GM18909 (cell line): ENCODE measurements at regions not wholly inside any gene's neighbourhood (a gene's known extent, or its start where the extent isn't known, plus 50 kb on each side); places are given as distances from the start of the nearest gene placed in this dataset.

ENCODE experiments used
- ATAC-seq: cut with Tn5 transposase; IDR thresholded peaks from one replicate; pipeline ENCODE4 v1.9.1; 2021; ENCODE audit warnings: mild to moderate bottlenecking; ENCODE audit not compliant: unreplicated experiment, poor library complexity

GRCh38 chr9:80622508-80622907 is 1050.7 kb downstream of the TLE4 start:
- ATAC-seq, result no peak

GRCh38 chr9:80619356-80619755 is 1047.6 kb downstream of the TLE4 start:
- no peak for ATAC-seq

- no peak for ATAC-seq
These were observed 1044.2 kb downstream of the TLE4 start for GRCh38 chr9:80615964-80616363.

- ATAC-seq, result no peak
These were observed 1034.0 kb downstream of the TLE4 start for GRCh38 chr9:80605793-80606192.

GRCh38 chr9:80605129-80605528 is 1033.4 kb downstream of the TLE4 start:
- ATAC-seq, result no peak

- ATAC-seq, result no peak
These were observed 1030.5 kb downstream of the TLE4 start for GRCh38 chr9:80602291-80602690.

- no peak for ATAC-seq
These were observed 1024.8 kb downstream of the TLE4 start for GRCh38 chr9:80596579-80596978.

GRCh38 chr9:80595192-80595591 is 1023.4 kb downstream of the TLE4 start:
- no peak for ATAC-seq

GRCh38 chr9:80592413-80592812 is 1020.6 kb downstream of the TLE4 start:
- ATAC-seq, result no peak

GRCh38 chr9:80586786-80587330 is 1015.1 kb downstream of the TLE4 start:
- no peak for ATAC-seq

- ATAC-seq, result no peak
These were observed 1000.2 kb downstream of the TLE4 start for GRCh38 chr9:80571953-80572352.

GRCh38 chr9:80569236-80569635 is 997.5 kb downstream of the TLE4 start:
- ATAC-seq, result no peak

- no peak for ATAC-seq
These were observed 989.8 kb downstream of the TLE4 start for GRCh38 chr9:80561526-80561925.

GRCh38 chr9:80560976-80561375 is 989.2 kb downstream of the TLE4 start:
- no peak for ATAC-seq

GRCh38 chr9:80557256-80557655 is 985.5 kb downstream of the TLE4 start:
- ATAC-seq, result no peak

- ATAC-seq, result no peak
These were observed 984.9 kb downstream of the TLE4 start for GRCh38 chr9:80556631-80557030.

- ATAC-seq, result no peak
These were observed 984.1 kb downstream of the TLE4 start for GRCh38 chr9:80555782-80556325.

GRCh38 chr9:80554856-80555255 is 983.1 kb downstream of the TLE4 start:
- no peak for ATAC-seq

- no peak for ATAC-seq
These were observed 982.5 kb downstream of the TLE4 start for GRCh38 chr9:80554301-80554700.

GRCh38 chr9:80552931-80553330 is 981.2 kb downstream of the TLE4 start:
- ATAC-seq, result no peak

GRCh38 chr9:80550181-80550580 is 978.4 kb downstream of the TLE4 start:
- ATAC-seq, result no peak

GRCh38 chr9:80547613-80548012 is 975.8 kb downstream of the TLE4 start:
- ATAC-seq, result no peak

GRCh38 chr9:80540387-80540786 is 968.6 kb downstream of the TLE4 start:
- no peak for ATAC-seq
